ENCODE measurements at regions not wholly inside any gene's neighbourhood (a gene's known extent, or its start where the extent isn't known, plus 50 kb on each side); places are given as distances from the start of the nearest gene placed in this dataset.

DNA sequence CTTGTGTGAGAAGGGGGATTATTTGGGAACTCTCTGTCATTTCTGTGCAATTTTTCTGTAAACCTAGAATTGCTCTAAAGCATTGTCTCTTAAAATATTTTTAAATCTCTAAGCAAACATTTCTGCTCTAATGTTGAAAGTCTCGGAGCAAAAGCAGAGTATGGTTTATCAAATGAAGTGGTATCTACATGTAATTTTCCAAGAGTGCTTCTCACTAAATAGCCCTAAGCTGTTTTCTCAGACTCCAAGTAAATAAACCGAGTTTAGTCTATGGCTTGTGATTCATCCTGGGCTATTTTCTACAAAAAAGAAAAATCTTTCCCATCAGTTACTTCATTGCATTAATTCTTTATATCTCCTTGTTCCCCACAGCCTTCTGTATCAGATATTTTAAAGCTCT, 90.8 kb downstream of the METTL4 start:
- no peak for DNase-seq

DNA sequence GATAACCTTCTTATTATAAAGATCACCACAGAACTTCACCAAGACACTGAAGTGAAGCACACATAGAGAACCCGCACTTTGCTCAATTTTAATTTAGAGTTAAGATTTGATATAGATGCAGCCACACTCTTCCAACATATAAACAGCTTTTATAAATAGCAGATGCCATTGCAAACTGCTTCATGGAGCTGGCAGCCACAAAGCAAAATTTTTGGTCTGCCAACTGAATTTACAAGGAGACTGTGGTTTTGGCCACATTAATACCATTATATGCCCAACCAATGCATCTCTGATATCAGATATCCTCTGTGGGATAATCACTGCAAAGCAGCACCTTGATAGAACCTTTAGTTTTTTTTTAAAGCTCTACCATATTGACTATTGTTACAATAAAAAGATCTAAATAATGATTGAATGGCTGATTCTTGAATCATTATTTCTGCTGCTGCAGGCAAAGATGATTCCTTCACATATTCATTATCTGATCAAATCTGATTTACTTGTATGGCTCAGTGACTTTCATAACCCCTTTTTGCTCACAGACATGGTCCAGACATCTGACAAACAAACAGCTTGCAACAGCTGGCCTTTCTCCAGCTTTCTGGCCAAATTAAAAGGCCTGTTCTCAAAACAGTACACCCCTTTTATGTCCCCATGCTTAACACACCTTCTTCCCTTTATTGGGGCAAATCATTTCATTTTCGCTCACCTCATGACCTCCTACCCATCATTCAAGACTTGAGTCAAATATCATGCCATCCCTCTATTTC, 88.4 kb downstream of the METTL4 start:
- Mint-ChIP-seq H3K4me1 (ENCODE audit: low read depth, unreplicated experiment) (no peaks in the 10 kb centered on the region), H3K27me3 (ENCODE audit: insufficient read depth, unreplicated experiment) (peaks cover 10% of the 10 kb centered on the region), H3K4me3 (ENCODE audit: unreplicated experiment) (no peak overlapping the region), H3K9me3 (ENCODE audit: unreplicated experiment) (no peaks in the 10 kb centered on the region), H3K36me3 (ENCODE audit: insufficient read depth, unreplicated experiment) (no peaks in the 10 kb centered on the region), H3K27ac (ENCODE audit: unreplicated experiment) (no peak overlapping the region)
- intact Hi-C loops (cut with micrococcal nuclease; ENCODE audit: unreplicated experiment), result no loop called here
- peaks cover 2% of the 10 kb centered on the region for H3K27me3 ChIP-seq (replicated peaks; ENCODE audit: control insufficient read depth, insufficient read depth, low read length)
- no peak for DNase-seq
- TF ChIP-seq, protein P1, sequence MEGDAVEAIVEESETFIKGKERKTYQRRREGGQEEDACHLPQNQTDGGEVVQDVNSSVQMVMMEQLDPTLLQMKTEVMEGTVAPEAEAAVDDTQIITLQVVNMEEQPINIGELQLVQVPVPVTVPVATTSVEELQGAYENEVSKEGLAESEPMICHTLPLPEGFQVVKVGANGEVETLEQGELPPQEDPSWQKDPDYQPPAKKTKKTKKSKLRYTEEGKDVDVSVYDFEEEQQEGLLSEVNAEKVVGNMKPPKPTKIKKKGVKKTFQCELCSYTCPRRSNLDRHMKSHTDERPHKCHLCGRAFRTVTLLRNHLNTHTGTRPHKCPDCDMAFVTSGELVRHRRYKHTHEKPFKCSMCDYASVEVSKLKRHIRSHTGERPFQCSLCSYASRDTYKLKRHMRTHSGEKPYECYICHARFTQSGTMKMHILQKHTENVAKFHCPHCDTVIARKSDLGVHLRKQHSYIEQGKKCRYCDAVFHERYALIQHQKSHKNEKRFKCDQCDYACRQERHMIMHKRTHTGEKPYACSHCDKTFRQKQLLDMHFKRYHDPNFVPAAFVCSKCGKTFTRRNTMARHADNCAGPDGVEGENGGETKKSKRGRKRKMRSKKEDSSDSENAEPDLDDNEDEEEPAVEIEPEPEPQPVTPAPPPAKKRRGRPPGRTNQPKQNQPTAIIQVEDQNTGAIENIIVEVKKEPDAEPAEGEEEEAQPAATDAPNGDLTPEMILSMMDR (IDR thresholded peaks at IDR 0.05; ENCODE audit: insufficient read depth in 1 of 2, low read depth in 1 of 2, low read length in 1 of 2, severe bottlenecking in 1 of 2, unreplicated experiment in 1 of 2), result no peak
- BruUV-seq (replicated peaks), result no TSS peak
- no peak overlapping the region for H3K4me3 ChIP-seq (ENCODE audit: low read depth, low read length)
- ChIA-PET POLR2A (no interaction called here), CTCF (no interaction called here)
- no peaks in the 10 kb centered on the region for H3K36me3 ChIP-seq (ENCODE audit: control insufficient read depth, insufficient read depth, low read length)
- H3K4me1 ChIP-seq, result no peaks in the 10 kb centered on the region
- H3K9me3 ChIP-seq, result no peaks in the 10 kb centered on the region

More for the DNA sequence above, 90.8 kb downstream of the METTL4 start:
- H3K4me1 ChIP-seq, result no peaks in the 10 kb centered on the region
- TF ChIP-seq, protein P1 (IDR thresholded peaks at IDR 0.05; ENCODE audit: insufficient read depth in 1 of 2, low read depth in 1 of 2, low read length in 1 of 2, severe bottlenecking in 1 of 2, unreplicated experiment in 1 of 2), result no peak
- H3K9me3 ChIP-seq, result no peaks in the 10 kb centered on the region
- intact Hi-C loops (cut with micrococcal nuclease; ENCODE audit: unreplicated experiment), result no loop called here
- no peaks in the 10 kb centered on the region for H3K36me3 ChIP-seq (ENCODE audit: control insufficient read depth, insufficient read depth, low read length)
- H3K4me1 Mint-ChIP-seq (ENCODE audit: low read depth, unreplicated experiment), result no peaks in the 10 kb centered on the region
- H3K36me3 Mint-ChIP-seq (ENCODE audit: insufficient read depth, unreplicated experiment), result no peaks in the 10 kb centered on the region
- H3K27me3 Mint-ChIP-seq (ENCODE audit: insufficient read depth, unreplicated experiment), result peaks cover 12% of the 10 kb centered on the region
- no peak overlapping the region for H3K4me3 ChIP-seq (ENCODE audit: low read depth, low read length)
- no peaks in the 10 kb centered on the region for H3K9me3 Mint-ChIP-seq (ENCODE audit: unreplicated experiment)
- POLR2A ChIA-PET, result interaction anchor here (0.7 kb wide), 1 partner anchor 595 kb away, joined by 3 read pairs; no protein-coding TSS in a partner anchor
- H3K27ac Mint-ChIP-seq (ENCODE audit: unreplicated experiment), result no peak overlapping the region
- peaks cover 2% of the 10 kb centered on the region for H3K27me3 ChIP-seq (replicated peaks; ENCODE audit: control insufficient read depth, insufficient read depth, low read length)
- CTCF ChIA-PET, result no interaction called here
- no TSS peak for BruUV-seq (replicated peaks)
- H3K4me3 Mint-ChIP-seq (ENCODE audit: unreplicated experiment), result no peak overlapping the region

DNA sequence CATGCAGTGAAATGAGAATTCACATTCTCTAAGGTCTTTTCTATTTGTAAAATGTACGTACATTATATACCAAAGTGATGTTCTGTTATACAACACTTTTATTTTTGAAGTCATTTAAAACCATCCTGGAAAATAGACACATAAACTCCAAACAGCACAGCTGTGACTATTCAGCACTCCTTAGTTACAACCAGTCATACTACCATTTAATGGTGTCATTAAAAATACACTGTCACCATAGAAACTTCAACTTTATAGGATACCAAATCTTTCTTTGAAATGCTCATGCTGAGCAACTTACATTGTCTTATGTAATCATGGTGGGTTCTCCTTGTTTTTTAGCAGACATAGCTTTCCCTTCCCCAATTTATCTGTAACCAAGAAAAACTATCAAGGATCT, 85.3 kb downstream of the METTL4 start:
- BruUV-seq (replicated peaks), result no TSS peak
- no peaks in the 10 kb centered on the region for H3K36me3 ChIP-seq (ENCODE audit: control insufficient read depth, insufficient read depth, low read length)
- Mint-ChIP-seq H3K36me3 (ENCODE audit: insufficient read depth, unreplicated experiment) (no peaks in the 10 kb centered on the region), H3K9me3 (ENCODE audit: unreplicated experiment) (no peaks in the 10 kb centered on the region), H3K4me1 (ENCODE audit: low read depth, unreplicated experiment) (no peaks in the 10 kb centered on the region), H3K27me3 (ENCODE audit: insufficient read depth, unreplicated experiment) (peaks cover 11% of the 10 kb centered on the region), H3K4me3 (ENCODE audit: unreplicated experiment) (no peak overlapping the region), H3K27ac (ENCODE audit: unreplicated experiment) (no peak overlapping the region)
- no peaks in the 10 kb centered on the region for H3K9me3 ChIP-seq
- ChIA-PET POLR2A (no interaction called here), CTCF (no interaction called here)
- H3K4me1 ChIP-seq, result no peaks in the 10 kb centered on the region
- H3K27me3 ChIP-seq (replicated peaks; ENCODE audit: control insufficient read depth, insufficient read depth, low read length), result peaks cover 2% of the 10 kb centered on the region
- intact Hi-C loops (cut with micrococcal nuclease; ENCODE audit: unreplicated experiment), result no loop called here
- no peak for DNase-seq
- H3K4me3 ChIP-seq (ENCODE audit: low read depth, low read length), result no peak overlapping the region
- TF ChIP-seq, protein P1 (IDR thresholded peaks at IDR 0.05; ENCODE audit: insufficient read depth in 1 of 2, low read depth in 1 of 2, low read length in 1 of 2, severe bottlenecking in 1 of 2, unreplicated experiment in 1 of 2), result no peak

Measured in Caco-2 (cell line).